Calu3 (cell line): ENCODE measurements at regions not wholly inside any gene's neighbourhood (a gene's known extent, or its start where the extent isn't known, plus 50 kb on each side); places are given as distances from the start of the nearest gene placed in this dataset.

Experiments used
- BruUV-seq: library from RNA; stranded (reverse); fragments of 400-500 nt; replicated peaks from 2 replicates; lab custom pipeline; 2021; lab: Mats Ljungman, UMichigan
- CTCF ChIA-PET: fragments of 300-600 bp; sonication (Branson Sonifier 250); formaldehyde crosslinking; loops from one replicate; lab custom pipeline; 2022; ENCODE audit warnings: antibody characterized with exemption; lab: Charles Lee
- DNase-seq: peaks from one replicate; pipeline ENCODE4 v3.0.0; 2022
- H3K27ac Mint-ChIP-seq: one replicate; pipeline ENCODE4 v1.8.0; 2022; ENCODE audit warnings: mixed read lengths; ENCODE audit not compliant: unreplicated experiment
- H3K27me3 Mint-ChIP-seq: one replicate; pipeline ENCODE4 v1.8.0; 2022; ENCODE audit warnings: mixed read lengths; ENCODE audit not compliant: unreplicated experiment
- H3K36me3 Mint-ChIP-seq: one replicate; pipeline ENCODE4 v1.8.0; 2022; ENCODE audit warnings: mild to moderate bottlenecking, moderate library complexity, mixed read lengths; ENCODE audit not compliant: insufficient read depth, unreplicated experiment
- H3K4me1 Mint-ChIP-seq: one replicate; pipeline ENCODE4 v1.8.0; 2022; ENCODE audit warnings: mild to moderate bottlenecking, low read depth, mixed read lengths; ENCODE audit not compliant: unreplicated experiment
- H3K4me3 Mint-ChIP-seq: one replicate; pipeline ENCODE4 v1.8.0; 2022; ENCODE audit warnings: mild to moderate bottlenecking, low read depth, moderate library complexity, mixed read lengths; ENCODE audit not compliant: unreplicated experiment
- H3K9me3 Mint-ChIP-seq: one replicate; pipeline ENCODE4 v1.8.0; 2022; ENCODE audit warnings: low read depth, mixed read lengths; ENCODE audit not compliant: unreplicated experiment
- CTCF ChIP-seq: fragments of 200-600 bp; IDR thresholded peaks from one replicate; pipeline ENCODE4 v1.8.0; 2022; ENCODE audit warnings: antibody characterized with exemption; ENCODE audit not compliant: unreplicated experiment
- intact Hi-C: fragments of 100-400 bp; cut with micrococcal nuclease; formaldehyde crosslinking; loops from one replicate; pipeline ENCODE4 v1.10.0; 2022; ENCODE audit not compliant: unreplicated experiment

DNA sequence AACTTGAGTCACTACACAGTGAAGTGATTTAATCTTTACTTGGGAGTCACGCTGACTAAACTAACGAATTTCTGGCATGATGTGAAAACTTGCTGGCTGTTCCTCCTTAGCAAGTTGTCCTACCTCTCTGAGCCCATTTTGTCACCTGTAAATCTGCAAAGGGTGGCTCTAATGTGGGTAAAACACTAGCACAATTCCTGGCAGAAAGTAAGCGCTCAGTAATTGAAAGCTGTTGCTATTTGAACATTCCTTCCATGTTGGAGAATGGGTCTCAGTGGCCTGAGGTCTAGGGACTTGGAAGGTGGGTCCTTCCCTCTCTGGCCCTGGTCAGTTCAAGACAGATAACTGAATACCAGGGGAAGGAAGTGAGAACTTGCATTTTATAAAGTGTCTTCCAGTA, 309.0 kb upstream of the PROX1 start:
- Mint-ChIP-seq H3K9me3 (no peaks in the 10 kb centered on the region), H3K36me3 (no peaks in the 10 kb centered on the region), H3K4me1 (no peaks in the 10 kb centered on the region), H3K4me3 (no peak overlapping the region), H3K27me3 (peaks cover 33% of the 10 kb centered on the region), H3K27ac (no peak overlapping the region)
- no peak for TF ChIP-seq CTCF
- CTCF ChIA-PET = no interaction called here
- intact Hi-C loops = no loop called here
- no TSS peak for BruUV-seq
- DNase-seq = no peak

- Mint-ChIP-seq H3K9me3 (no peaks in the 10 kb centered on the region), H3K27me3 (peaks cover 33% of the 10 kb centered on the region), H3K4me1 (no peaks in the 10 kb centered on the region), H3K27ac (no peak overlapping the region), H3K36me3 (no peaks in the 10 kb centered on the region), H3K4me3 (no peak overlapping the region)
- intact Hi-C loops = no loop called here
- no TSS peak for BruUV-seq
- TF ChIP-seq CTCF = no peak
- DNase-seq = no peak
- CTCF ChIA-PET = no interaction called here
Observed at GRCh38 chr1:213679153-213679552, 308.6 kb upstream of the PROX1 start.

GRCh38 chr1:213680677-213681325, 307.0 kb upstream of the PROX1 start:
- no TSS peak for BruUV-seq
- Mint-ChIP-seq H3K9me3 (no peaks in the 10 kb centered on the region), H3K27ac (no peak overlapping the region), H3K4me1 (no peaks in the 10 kb centered on the region), H3K4me3 (no peak overlapping the region), H3K27me3 (peaks cover 28% of the 10 kb centered on the region), H3K36me3 (no peaks in the 10 kb centered on the region)
- intact Hi-C loops = no loop called here
- CTCF ChIA-PET = no interaction called here
- TF ChIP-seq CTCF = no peak
- no peak for DNase-seq

DNA sequence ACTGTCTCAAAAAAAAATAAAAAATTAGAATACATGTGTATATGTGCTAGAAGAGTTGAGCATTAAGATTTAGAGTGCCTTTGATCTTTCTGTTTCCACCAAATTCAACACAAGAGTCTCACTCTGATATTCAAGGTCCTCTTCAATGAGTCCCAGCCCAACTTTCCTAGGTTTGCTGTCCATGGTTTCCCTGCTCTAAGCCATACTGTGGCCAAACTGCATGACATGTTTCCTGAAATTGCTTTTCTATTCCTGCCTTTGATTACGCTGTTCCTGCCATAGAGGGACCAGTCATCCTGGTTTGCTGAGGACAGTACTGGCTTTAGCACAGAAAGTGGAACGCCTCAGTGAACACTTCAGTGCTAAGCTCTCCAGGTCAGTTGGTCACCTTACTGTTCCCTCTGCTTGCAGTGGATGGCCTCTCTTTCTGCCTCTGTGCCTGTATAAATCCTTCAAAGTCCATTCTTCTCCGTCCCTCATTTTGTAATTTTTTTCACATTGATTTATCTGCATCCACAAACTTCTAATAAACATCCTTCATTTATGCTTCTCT, 305.9 kb upstream of the PROX1 start:
- no peak for DNase-seq
- H3K36me3 Mint-ChIP-seq = no peaks in the 10 kb centered on the region
- peaks cover 17% of the 10 kb centered on the region for H3K27me3 Mint-ChIP-seq
- no peak overlapping the region for H3K4me3 Mint-ChIP-seq
- CTCF ChIA-PET = no interaction called here
- no peak for TF ChIP-seq CTCF
- no TSS peak for BruUV-seq
- intact Hi-C loops = no loop called here
- no peaks in the 10 kb centered on the region for H3K9me3 Mint-ChIP-seq
- no peak overlapping the region for H3K27ac Mint-ChIP-seq
- H3K4me1 Mint-ChIP-seq = no peaks in the 10 kb centered on the region
